Endothelial cell of umbilical vein (primary cell): ENCODE measurements at regions not wholly inside any gene's neighbourhood (a gene's known extent, or its start where the extent isn't known, plus 50 kb on each side); places are given as distances from the start of the nearest gene placed in this dataset.

Experiments used
- BruUV-seq: library from RNA; stranded (reverse); fragments of 400-500 nt; replicated peaks from 2 replicates; lab custom pipeline; 2021; lab: Mats Ljungman, UMichigan
- CTCF ChIA-PET: fragments of 300-600, 350-600 bp; sonication (Branson Sonifier 250); formaldehyde crosslinking; loops from one replicate; lab custom pipeline; 2021; ENCODE audit warnings: antibody characterized with exemption, inconsistent platforms; lab: Charles Lee
- POLR2A ChIA-PET: fragments of 300-600, 350-600 bp; sonication (Branson Sonifier 250); formaldehyde crosslinking; loops from one replicate; lab custom pipeline; 2021; ENCODE audit warnings: antibody characterized with exemption, inconsistent platforms; lab: Charles Lee
- DNase-seq: peaks from one replicate; pipeline ENCODE4 v3.0.0-alpha.2; 2011; ENCODE audit warnings: low read depth, low spot score
- FAIRE-seq: peaks from 2 replicates; lab custom pipeline; 2011; peaks lifted over from hg19 to GRCh38; lab: Jason Lieb, UNC
- H2AFZ ChIP-seq: 2 replicates; pipeline ENCODE4 v1.6.0; 2012; ENCODE audit warnings: low read depth, low read length, control low read depth, inconsistent platforms
- H3K27ac ChIP-seq: 2 replicates; pipeline ENCODE4 v1.5.1; 2011; ENCODE audit warnings: low read depth, mild to moderate bottlenecking, control low read depth, low read length, moderate library complexity; ENCODE audit not compliant: insufficient read depth
- H3K27me3 ChIP-seq, 2 experiments: 2 replicates each; pipeline versions ENCODE4 v1.6.0 to v1.6.1; 2011; ENCODE audit warnings: low read length in 2 of 2, mixed read lengths in 1 of 2; ENCODE audit not compliant: control insufficient read depth in 2 of 2, insufficient read depth in 2 of 2
- H3K36me3 ChIP-seq, 2 experiments: 2 replicates in 1 of 2; 3 replicates in 1 of 2; pipeline ENCODE4 v1.5.1; 2011; ENCODE audit warnings: low read length in 2 of 2, mild to moderate bottlenecking in 1 of 2, moderate library complexity in 1 of 2; ENCODE audit not compliant: control insufficient read depth in 2 of 2, insufficient read depth in 2 of 2; ENCODE audit errors: extremely low read depth in 1 of 2
- H3K4me1 ChIP-seq: 3 replicates; pipeline ENCODE4 v1.5.1; 2011; ENCODE audit warnings: mild to moderate bottlenecking, low read length; ENCODE audit not compliant: control insufficient read depth, insufficient read depth; ENCODE audit errors: extremely low read depth
- H3K4me2 ChIP-seq: 2 replicates; pipeline ENCODE4 v1.6.1; 2011; ENCODE audit warnings: low read length, control low read depth, mixed read lengths; ENCODE audit not compliant: insufficient read depth
- H3K4me3 ChIP-seq, 3 experiments: fragments of 200-600 bp in 1 of 3; sonication (generic), shearing (Covaris generic) in 1 of 3; replicated peaks in 1 of 3; 2 replicates each; pipeline ENCODE4 v1.5.1; 2011 to 2016; ENCODE audit warnings: control low read depth in 3 of 3, low read length in 3 of 3, mild to moderate bottlenecking in 2 of 3, inconsistent platforms in 1 of 3, low read depth in 1 of 3, moderate library complexity in 1 of 3; ENCODE audit not compliant: insufficient read depth in 1 of 3
- H3K79me2 ChIP-seq: 2 replicates; pipeline ENCODE4 v1.6.0; 2012; ENCODE audit warnings: low read length, inconsistent platforms; ENCODE audit not compliant: control insufficient read depth, insufficient read depth
- H3K9ac ChIP-seq: replicated peaks from 2 replicates; pipeline ENCODE3; 2011; ENCODE audit warnings: low read length, control low read depth; ENCODE audit not compliant: insufficient read depth; ENCODE audit errors: extremely low read depth
- H3K9me1 ChIP-seq: replicated peaks from 3 replicates; pipeline ENCODE4 v1.6.0; 2011; ENCODE audit warnings: mild to moderate bottlenecking, low read length; ENCODE audit not compliant: control insufficient read depth, insufficient read depth; ENCODE audit errors: extremely low read depth
- H3K9me3 ChIP-seq: replicated peaks from 2 replicates; pipeline ENCODE4 v1.5.1; 2012; ENCODE audit warnings: low read length, inconsistent platforms; ENCODE audit not compliant: control insufficient read depth, insufficient read depth
- H4K20me1 ChIP-seq: replicated peaks from 2 replicates; pipeline ENCODE3; 2011; ENCODE audit warnings: mild to moderate bottlenecking, low read length; ENCODE audit not compliant: control insufficient read depth, insufficient read depth; ENCODE audit errors: extremely low read depth
- CTCF ChIP-seq, 2 donors: IDR thresholded peaks; 1 replicate in 1 of 2; 2 replicates in 1 of 2; pipeline ENCODE4 v1.5.1; 2011; ENCODE audit warnings: low read length in 2 of 2, mild to moderate bottlenecking in 2 of 2, moderate library complexity in 2 of 2, control low read depth in 1 of 2, inconsistent platforms in 1 of 2, low read depth in 1 of 2; ENCODE audit not compliant: insufficient read depth in 1 of 2; ENCODE audit errors: extremely low read depth in 1 of 2
- EZH2 ChIP-seq: IDR thresholded peaks from 2 replicates; pipeline ENCODE4 v1.6.1; 2012; ENCODE audit warnings: borderline replicate concordance, low read depth, mild to moderate bottlenecking, moderate library complexity, low read length, inconsistent platforms; ENCODE audit not compliant: severe bottlenecking
- MAX ChIP-seq: IDR thresholded peaks from 2 replicates; pipeline ENCODE4 v1.6.1; 2011; ENCODE audit not compliant: insufficient read depth, insufficient read length
- MYC ChIP-seq: IDR thresholded peaks from one replicate; pipeline ENCODE4 v1.6.1; 2011; ENCODE audit warnings: mild to moderate bottlenecking, low read depth, low read length
- POLR2A ChIP-seq: IDR thresholded peaks from 2 replicates; pipeline ENCODE4 v1.6.1; 2012; ENCODE audit warnings: low read depth, mild to moderate bottlenecking, control low read depth, low read length
- dilution Hi-C: fragments of 300-500 bp; cut with MboI; formaldehyde crosslinking; loops from one replicate; pipeline ENCODE4 v1.15.0; 2019; ENCODE audit warnings: low sequenced_read_pairs; ENCODE audit not compliant: extremely low pct_ligation_motif_present
- intact Hi-C: fragments of 100-400 bp; cut with micrococcal nuclease; formaldehyde crosslinking; loops from one replicate; pipeline ENCODE4 v1.10.0; 2022

- Histone ChIP-seq H3K9me1 (no peaks in the 10 kb centered on the region), H3K27me3 (no peaks in the 10 kb centered on the region), H3K9me3 (no peaks in the 10 kb centered on the region), H3K4me3 (no peak overlapping the region), H3K36me3 (no peaks in the 10 kb centered on the region), H3K4me1 (peaks cover 30% of the 10 kb centered on the region), H4K20me1 (no peaks in the 10 kb centered on the region), H2AFZ (no peak overlapping the region), H3K9ac (no peak overlapping the region), H3K27ac (no peak overlapping the region), H3K4me2 (no peak overlapping the region), H3K79me2 (no peaks in the 10 kb centered on the region)
- intact Hi-C loops = no loop called here
- TF ChIP-seq MAX (no peak), POLR2A (no peak)
- CTCF ChIA-PET = interaction anchor here (1.2 kb wide), 1 partner anchor 10 kb away, joined by 4 read pairs; no protein-coding TSS in a partner anchor
- dilution Hi-C loops = no loop called here
- no TSS peak for BruUV-seq
- DNase-seq (no peak), FAIRE-seq (no peak)
- POLR2A ChIA-PET = no interaction called here
Measured at GRCh38 chr6:157766901-157767774, 55.9 kb upstream of the SNX9 start.

GRCh38 chr6:157767775-157768156, 55.3 kb upstream of the SNX9 start:
- Histone ChIP-seq H3K9me3 (no peaks in the 10 kb centered on the region), H3K79me2 (no peaks in the 10 kb centered on the region), H3K4me1 (peaks cover 23% of the 10 kb centered on the region), H3K9me1 (no peaks in the 10 kb centered on the region), H3K4me2 (no peak overlapping the region), H3K27ac (no peak overlapping the region), H3K9ac (no peak overlapping the region), H3K27me3 (no peaks in the 10 kb centered on the region), H3K4me3 (no peak overlapping the region), H3K36me3 (no peaks in the 10 kb centered on the region), H2AFZ (no peak overlapping the region), H4K20me1 (no peaks in the 10 kb centered on the region)
- TF ChIP-seq CTCF (IDR thresholded peaks at IDR 0.05; ENCODE audit: extremely low read depth in 1 of 2, insufficient read depth in 1 of 2, low read depth in 1 of 2, low read length in 2 of 2) (no peak), MAX (no peak), EZH2 (no peak), MYC (no peak)
- dilution Hi-C loops = no loop called here
- no peak for FAIRE-seq
- intact Hi-C loops = no loop called here
- no TSS peak for BruUV-seq
- ChIA-PET CTCF (no interaction called here), POLR2A (no interaction called here)
- DNase-seq = no peak
